BJ (cell line): ENCODE measurements at regions not wholly inside any gene's neighbourhood (a gene's known extent, or its start where the extent isn't known, plus 50 kb on each side); places are given as distances from the start of the nearest gene placed in this dataset.

Experiments
- CTCF ChIA-PET: fragments of 350-600 bp; formaldehyde crosslinking; extraction: SDS; loops from one replicate; lab custom pipeline; 2021; ENCODE audit warnings: antibody characterized with exemption, inconsistent platforms; lab: Yijun Ruan, JAX
- POLR2A ChIA-PET: fragments of 300-600 bp; sonication (Branson Sonifier 250); formaldehyde crosslinking; extraction: SDS; loops from one replicate; lab custom pipeline; 2021; ENCODE audit warnings: antibody characterized with exemption; lab: Charles Lee
- DNase-seq: peaks from one replicate; pipeline ENCODE4 v3.0.0-alpha.2; 2011; ENCODE audit warnings: low read depth
- H3K27me3 ChIP-seq: 2 replicates; pipeline ENCODE4 v1.6.0; 2011; ENCODE audit warnings: low read length; ENCODE audit not compliant: control insufficient read depth, insufficient read depth
- H3K36me3 ChIP-seq: 2 replicates; pipeline ENCODE4 v1.5.1; 2011; ENCODE audit warnings: low read length; ENCODE audit not compliant: control insufficient read depth, insufficient read depth
- H3K4me3 ChIP-seq: 2 replicates; pipeline ENCODE4 v1.5.1; 2011; ENCODE audit warnings: low read depth, mild to moderate bottlenecking, control low read depth, low read length
- CTCF ChIP-seq: IDR thresholded peaks from 2 replicates; pipeline ENCODE4 v1.5.1; 2011; ENCODE audit warnings: low read depth, mild to moderate bottlenecking, control low read depth, inconsistent platforms, low read length, moderate library complexity; ENCODE audit not compliant: insufficient read depth

- no peak for TF ChIP-seq CTCF
- no peak for DNase-seq
- POLR2A ChIA-PET = no interaction called here
- no peak overlapping the region for H3K4me3 ChIP-seq
- CTCF ChIA-PET = no interaction called here
- H3K27me3 ChIP-seq = no peaks in the 10 kb centered on the region
- no peaks in the 10 kb centered on the region for H3K36me3 ChIP-seq
Observed at GRCh38 chr15:95622843-95623242, 707.7 kb upstream of the NR2F2 start.

GRCh38 chr15:95624100-95624499 is 706.4 kb upstream of the NR2F2 start:
- H3K36me3 ChIP-seq = no peaks in the 10 kb centered on the region
- H3K27me3 ChIP-seq = no peaks in the 10 kb centered on the region
- H3K4me3 ChIP-seq = no peak overlapping the region
- no peak for DNase-seq
- no peak for TF ChIP-seq CTCF
- POLR2A ChIA-PET = no interaction called here
- CTCF ChIA-PET = no interaction called here

GRCh38 chr15:95624616-95625361 is 705.7 kb upstream of the NR2F2 start:
- Histone ChIP-seq H3K36me3 (no peaks in the 10 kb centered on the region), H3K4me3 (no peak overlapping the region), H3K27me3 (no peaks in the 10 kb centered on the region)
- TF ChIP-seq CTCF = no peak
- DNase-seq = no peak
- ChIA-PET POLR2A (interaction anchor here (0.6 kb wide), 1 partner anchor 220 kb away, joined by 3 read pairs; no protein-coding TSS in a partner anchor), CTCF (interaction anchor here (0.6 to 1.4 kb wide), 2 partner anchors 16 to 1937 kb away, joined by 3 to 4 read pairs; no protein-coding TSS in a partner anchor)

- POLR2A ChIA-PET = no interaction called here
- Histone ChIP-seq H3K4me3 (no peak overlapping the region), H3K27me3 (no peaks in the 10 kb centered on the region), H3K36me3 (no peaks in the 10 kb centered on the region)
- no peak for DNase-seq
- no peak for TF ChIP-seq CTCF
- CTCF ChIA-PET = interaction anchor here (0.6 to 1.4 kb wide), 2 partner anchors 14 to 20 kb away, joined by 3 to 4 read pairs; no protein-coding TSS in a partner anchor
Observed at GRCh38 chr15:95626501-95627361, 703.8 kb upstream of the NR2F2 start.
